Mammary epithelial cell (primary cell): ENCODE measurements at regions not wholly inside any gene's neighbourhood (a gene's known extent, or its start where the extent isn't known, plus 50 kb on each side); places are given as distances from the start of the nearest gene placed in this dataset.

ENCODE experiments used
- EZH2 ChIP-seq: IDR thresholded peaks from 2 replicates; pipeline ENCODE4 v1.6.1; 2012; ENCODE audit warnings: low read length, inconsistent platforms, borderline replicate concordance
- TF ChIP-seq, protein P1 (sequence below), 2 donors: IDR thresholded peaks in 1 of 2; conservative IDR thresholded peaks in 1 of 2; 2 replicates each; pipeline ENCODE4 v1.5.1; 2011 to 2012; ENCODE audit warnings: inconsistent platforms in 2 of 2, low read length in 2 of 2, mild to moderate bottlenecking in 2 of 2, control low read depth in 1 of 2, low read depth in 1 of 2; ENCODE audit not compliant: insufficient read depth in 1 of 2; ENCODE audit errors: extremely low read depth in 1 of 2

DNA sequence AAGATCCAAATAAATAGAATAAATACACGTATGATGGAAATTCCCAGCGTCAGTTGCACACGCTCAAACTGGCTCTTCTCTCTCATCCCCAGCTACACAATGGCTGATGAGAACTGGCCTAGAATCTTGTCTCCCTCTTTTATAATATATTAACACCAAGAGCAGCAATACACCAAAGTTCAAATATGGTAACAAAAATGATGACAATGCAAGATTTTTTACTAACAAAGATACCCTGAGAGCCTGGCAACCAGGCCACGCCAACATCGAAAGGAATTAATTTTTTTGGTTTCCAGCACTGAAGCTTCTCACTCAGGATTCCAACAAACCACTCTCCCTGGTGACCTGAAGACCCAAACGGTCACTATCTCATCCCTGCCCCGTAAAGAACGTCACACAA, 302.7 kb upstream of the ID2 start:
- TF ChIP-seq, protein P1, sequence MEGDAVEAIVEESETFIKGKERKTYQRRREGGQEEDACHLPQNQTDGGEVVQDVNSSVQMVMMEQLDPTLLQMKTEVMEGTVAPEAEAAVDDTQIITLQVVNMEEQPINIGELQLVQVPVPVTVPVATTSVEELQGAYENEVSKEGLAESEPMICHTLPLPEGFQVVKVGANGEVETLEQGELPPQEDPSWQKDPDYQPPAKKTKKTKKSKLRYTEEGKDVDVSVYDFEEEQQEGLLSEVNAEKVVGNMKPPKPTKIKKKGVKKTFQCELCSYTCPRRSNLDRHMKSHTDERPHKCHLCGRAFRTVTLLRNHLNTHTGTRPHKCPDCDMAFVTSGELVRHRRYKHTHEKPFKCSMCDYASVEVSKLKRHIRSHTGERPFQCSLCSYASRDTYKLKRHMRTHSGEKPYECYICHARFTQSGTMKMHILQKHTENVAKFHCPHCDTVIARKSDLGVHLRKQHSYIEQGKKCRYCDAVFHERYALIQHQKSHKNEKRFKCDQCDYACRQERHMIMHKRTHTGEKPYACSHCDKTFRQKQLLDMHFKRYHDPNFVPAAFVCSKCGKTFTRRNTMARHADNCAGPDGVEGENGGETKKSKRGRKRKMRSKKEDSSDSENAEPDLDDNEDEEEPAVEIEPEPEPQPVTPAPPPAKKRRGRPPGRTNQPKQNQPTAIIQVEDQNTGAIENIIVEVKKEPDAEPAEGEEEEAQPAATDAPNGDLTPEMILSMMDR (conservative IDR thresholded peaks at IDR 0.05 in 1 of 2, IDR thresholded peaks at IDR 0.05 in 1 of 2; ENCODE audit: extremely low read depth in 1 of 2, insufficient read depth in 1 of 2, low read depth in 1 of 2, low read length in 2 of 2) = no peak
- no peak for TF ChIP-seq EZH2
